Duodenal mucosa (tissue), 2 donors: ENCODE measurements at regions not wholly inside any gene's neighbourhood (a gene's known extent, or its start where the extent isn't known, plus 50 kb on each side); places are given as distances from the start of the nearest gene placed in this dataset.
"Not testable (repeated sequence)": the region's sequence is repeated elsewhere in the genome, so short reads cannot be mapped to it uniquely, and the experiment has no call there.

Source experiments
- H3K27ac ChIP-seq: one replicate; pipeline ENCODE4 v1.7.0; 2013; ENCODE audit warnings: low read depth, low read length
- H3K27me3 ChIP-seq, 2 donors: one replicate each; pipeline ENCODE4 v1.7.0; 2013; ENCODE audit warnings: low read length in 2 of 2, control low read depth in 1 of 2; ENCODE audit not compliant: insufficient read depth in 2 of 2, control insufficient read depth in 1 of 2
- H3K36me3 ChIP-seq, 2 donors: one replicate each; pipeline ENCODE4 v1.7.0; 2013; ENCODE audit warnings: low read length in 2 of 2, control low read depth in 1 of 2; ENCODE audit not compliant: insufficient read depth in 2 of 2, control insufficient read depth in 1 of 2
- H3K4me1 ChIP-seq, 2 donors: one replicate each; pipeline ENCODE4 v1.7.0; 2013; ENCODE audit warnings: low read length in 2 of 2, control low read depth in 1 of 2; ENCODE audit not compliant: insufficient read depth in 2 of 2, control insufficient read depth in 1 of 2
- H3K4me3 ChIP-seq, 2 donors: one replicate each; pipeline ENCODE4 v1.7.0; 2013; ENCODE audit warnings: low read length in 2 of 2, low read depth in 1 of 2
- H3K9ac ChIP-seq, 2 donors: one replicate each; pipeline ENCODE4 v1.7.0; 2013; ENCODE audit warnings: low read length in 2 of 2, low read depth in 1 of 2
- H3K9me3 ChIP-seq, 2 donors: one replicate each; pipeline ENCODE4 v1.7.0; 2013; ENCODE audit warnings: low read length in 2 of 2, control low read depth in 1 of 2; ENCODE audit not compliant: control insufficient read depth in 1 of 2

GRCh38 chr16:86952769-86953168 is 364.4 kb downstream of the C16orf95 start:
- H3K36me3 ChIP-seq, result no peaks in the 10 kb centered on the region
- H3K9me3 ChIP-seq, result peaks cover 0 to 2% of the 10 kb centered on the region in 2 donors
- no peak overlapping the region for H3K27ac ChIP-seq
- no peak overlapping the region for H3K9ac ChIP-seq
- H3K4me3 ChIP-seq, result no peak overlapping the region
- no peaks in the 10 kb centered on the region for H3K4me1 ChIP-seq
- no peaks in the 10 kb centered on the region for H3K27me3 ChIP-seq

- Histone ChIP-seq H3K27me3 (peaks cover 0 to 3% of the 10 kb centered on the region in 2 donors), H3K27ac (no peak overlapping the region), H3K4me3 (no peak overlapping the region), H3K4me1 (no peaks in the 10 kb centered on the region), H3K9me3 (peaks cover 0 to 2% of the 10 kb centered on the region in 2 donors), H3K36me3 (no peaks in the 10 kb centered on the region), H3K9ac (no peak overlapping the region)
These were observed 363.4 kb downstream of the C16orf95 start for GRCh38 chr16:86953631-86954391.

- no peaks in the 10 kb centered on the region for H3K4me1 ChIP-seq
- H3K9ac ChIP-seq, result no peak overlapping the region
- no peaks in the 10 kb centered on the region for H3K36me3 ChIP-seq
- no peak overlapping the region for H3K4me3 ChIP-seq
- peaks cover 0 to 2% of the 10 kb centered on the region in 2 donors for H3K9me3 ChIP-seq
- peaks cover 3 to 5% of the 10 kb centered on the region in 2 donors for H3K27me3 ChIP-seq
- no peak overlapping the region for H3K27ac ChIP-seq
These were observed 361.9 kb downstream of the C16orf95 start for GRCh38 chr16:86955136-86955855.

GRCh38 chr16:86956437-86956836 is 360.8 kb downstream of the C16orf95 start:
- no peak overlapping the region for H3K4me3 ChIP-seq
- H3K9me3 ChIP-seq, result peaks cover 0 to 2% of the 10 kb centered on the region in 2 donors
- no peaks in the 10 kb centered on the region for H3K4me1 ChIP-seq
- peaks cover 3 to 5% of the 10 kb centered on the region in 2 donors for H3K27me3 ChIP-seq
- no peak overlapping the region for H3K9ac ChIP-seq
- H3K27ac ChIP-seq, result no peak overlapping the region
- no peaks in the 10 kb centered on the region for H3K36me3 ChIP-seq

DNA sequence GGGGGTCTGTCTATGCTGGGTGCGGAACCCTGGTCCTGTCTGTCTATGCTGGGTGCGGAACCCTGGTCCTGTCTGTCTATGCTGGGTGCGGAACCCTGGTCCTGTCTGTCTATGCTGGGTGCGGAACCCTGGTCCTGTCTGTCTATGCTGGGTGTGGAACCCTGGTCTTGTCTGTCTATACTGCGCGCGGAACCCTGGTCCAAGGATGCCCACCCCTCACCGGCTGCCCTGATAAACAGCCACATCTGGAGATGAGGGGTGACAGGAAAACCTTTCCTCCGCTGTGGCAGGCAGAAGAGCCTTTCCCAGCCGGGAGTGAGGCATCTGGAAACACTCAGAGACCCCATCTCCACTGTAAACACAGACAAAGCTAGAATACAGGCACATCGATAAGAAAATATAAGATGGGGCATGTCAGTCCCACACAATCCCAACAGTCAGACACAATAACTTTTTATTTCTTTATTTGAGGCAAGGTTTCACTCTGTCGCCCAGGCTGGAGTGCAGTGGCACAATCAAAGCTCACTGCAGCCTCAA is 359.5 kb downstream of the C16orf95 start:
- H3K27ac ChIP-seq, H3K4me3 ChIP-seq, H3K9me3 ChIP-seq, H3K9ac ChIP-seq, H3K4me1 ChIP-seq, H3K27me3 ChIP-seq, H3K36me3 ChIP-seq: not testable (repeated sequence)

DNA sequence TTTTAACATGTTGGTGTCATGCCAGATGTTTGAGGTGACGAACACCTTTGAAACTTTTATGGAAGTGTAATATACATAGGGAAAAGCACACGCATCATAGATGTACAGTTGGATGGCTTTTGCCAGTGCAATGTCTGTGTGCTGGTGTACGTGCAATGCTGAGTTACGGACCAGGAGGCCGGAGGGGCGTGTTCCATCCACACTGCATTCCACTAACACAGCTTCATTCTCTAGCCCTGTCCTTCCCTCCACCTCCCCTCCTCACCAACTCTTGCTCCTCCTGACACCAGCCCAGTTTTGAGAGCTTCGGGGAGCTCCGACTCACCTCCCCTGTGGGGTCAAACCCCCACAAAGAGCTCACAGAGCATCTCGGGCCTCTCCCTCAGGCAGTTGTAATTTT is 358.8 kb downstream of the C16orf95 start:
- Histone ChIP-seq H3K4me3 (no peak overlapping the region), H3K9me3 (no peaks in the 10 kb centered on the region), H3K36me3 (no peaks in the 10 kb centered on the region), H3K27me3 (peaks cover 3 to 5% of the 10 kb centered on the region in 2 donors), H3K27ac (no peak overlapping the region), H3K9ac (no peak overlapping the region), H3K4me1 (no peaks in the 10 kb centered on the region)

DNA sequence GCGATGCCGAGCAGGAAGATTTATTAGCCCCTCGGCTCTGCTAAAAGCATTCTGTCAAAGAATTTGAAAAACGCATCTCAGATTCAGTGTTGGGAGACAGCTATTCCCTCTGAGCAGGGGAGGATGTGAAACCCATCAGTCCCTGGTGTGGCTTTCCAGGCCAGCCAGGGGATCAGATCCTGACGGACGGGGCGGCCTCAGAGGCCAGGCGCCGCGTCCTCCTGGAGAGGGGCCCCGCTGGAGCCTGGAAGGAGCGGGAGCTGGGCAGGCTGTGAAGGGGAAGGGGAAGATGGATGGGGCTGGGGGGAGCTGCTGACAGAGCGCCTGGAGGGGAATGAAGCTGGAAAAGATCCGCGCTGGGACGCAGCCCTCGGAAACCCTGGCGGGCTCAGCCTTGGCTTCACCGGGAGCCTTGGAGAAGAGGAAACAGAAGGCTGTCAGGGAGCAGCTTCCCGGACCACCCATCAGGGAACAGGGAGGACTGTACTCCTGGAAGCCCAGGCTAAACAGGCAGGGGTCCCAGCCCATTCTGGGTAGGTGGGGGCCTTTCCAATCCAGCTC is 358.0 kb downstream of the C16orf95 start:
- no peak overlapping the region for H3K4me3 ChIP-seq
- H3K9ac ChIP-seq, result no peak overlapping the region
- no peaks in the 10 kb centered on the region for H3K9me3 ChIP-seq
- H3K4me1 ChIP-seq, result no peaks in the 10 kb centered on the region
- H3K36me3 ChIP-seq, result no peaks in the 10 kb centered on the region
- H3K27ac ChIP-seq, result no peak overlapping the region
- peaks cover 3 to 5% of the 10 kb centered on the region in 2 donors for H3K27me3 ChIP-seq

DNA sequence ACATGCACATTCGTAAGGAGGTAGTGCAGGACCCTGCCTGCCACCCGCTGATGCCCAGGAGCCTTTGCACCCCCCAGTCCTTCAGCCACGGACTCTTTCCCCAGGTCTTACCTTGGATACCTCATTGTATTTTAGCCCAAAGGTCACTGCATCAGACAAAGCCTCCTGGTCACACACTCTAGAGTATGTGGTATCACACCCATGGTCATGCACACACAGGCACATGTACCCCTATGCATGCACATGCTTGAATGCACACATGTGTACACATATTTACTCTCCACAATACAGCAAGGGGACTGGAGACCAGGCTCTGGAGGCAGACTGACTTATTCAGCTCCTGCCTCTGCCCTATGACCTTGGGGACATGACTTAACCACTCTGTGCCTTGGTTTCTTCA is 357.5 kb downstream of the C16orf95 start:
- peaks cover 3 to 5% of the 10 kb centered on the region in 2 donors for H3K27me3 ChIP-seq
- no peak overlapping the region for H3K9ac ChIP-seq
- H3K27ac ChIP-seq, result no peak overlapping the region
- H3K9me3 ChIP-seq, result no peaks in the 10 kb centered on the region
- no peak overlapping the region for H3K4me3 ChIP-seq
- H3K36me3 ChIP-seq, result no peaks in the 10 kb centered on the region
- no peaks in the 10 kb centered on the region for H3K4me1 ChIP-seq

GRCh38 chr16:86960266-86960665 is 356.9 kb downstream of the C16orf95 start:
- peaks cover 3 to 5% of the 10 kb centered on the region in 2 donors for H3K27me3 ChIP-seq
- no peaks in the 10 kb centered on the region for H3K36me3 ChIP-seq
- H3K4me3 ChIP-seq, result no peak overlapping the region

GRCh38 chr16:86961171-86961601 is 356.0 kb downstream of the C16orf95 start:
- Histone ChIP-seq H3K4me1 (no peaks in the 10 kb centered on the region), H3K27ac (no peak overlapping the region), H3K27me3 (peaks cover 3 to 5% of the 10 kb centered on the region in 2 donors), H3K36me3 (no peaks in the 10 kb centered on the region), H3K9me3 (no peaks in the 10 kb centered on the region), H3K9ac (no peak overlapping the region), H3K4me3 (no peak overlapping the region)

More at GRCh38 chr16:86960266-86960665, 356.9 kb downstream of the C16orf95 start:
- Histone ChIP-seq H3K4me1 (no peaks in the 10 kb centered on the region), H3K27ac (no peak overlapping the region), H3K9ac (no peak overlapping the region), H3K9me3 (no peaks in the 10 kb centered on the region)
